HG03469 (cell line): ENCODE measurements at regions not wholly inside any gene's neighbourhood (a gene's known extent, or its start where the extent isn't known, plus 50 kb on each side); places are given as distances from the start of the nearest gene placed in this dataset.
"Not testable (repeated sequence)": the region's sequence is repeated elsewhere in the genome, so short reads cannot be mapped to it uniquely, and the experiment has no call there.

Experiments used
- ATAC-seq: cut with Tn5 transposase; IDR thresholded peaks from one replicate; pipeline ENCODE4 v1.9.1; 2021; ENCODE audit warnings: mild to moderate bottlenecking, moderate library complexity, moderate number of reproducible peaks; ENCODE audit not compliant: unreplicated experiment

- ATAC-seq, result no peak
Observed at GRCh38 chr6:5898563-5898962, 108.2 kb downstream of the NRN1 start.

GRCh38 chr6:5898102-5898501 is 108.6 kb downstream of the NRN1 start:
- no peak for ATAC-seq

GRCh38 chr6:5896476-5897200 is 110.1 kb downstream of the NRN1 start:
- ATAC-seq, result no peak

GRCh38 chr6:5894357-5894756 is 112.4 kb downstream of the NRN1 start:
- no peak for ATAC-seq

- no peak for ATAC-seq
Observed at GRCh38 chr6:5893295-5893694, 113.4 kb downstream of the NRN1 start.

GRCh38 chr6:5892669-5893068 is 114.1 kb downstream of the NRN1 start:
- ATAC-seq, result no peak

- no peak for ATAC-seq
Observed at GRCh38 chr6:5878792-5879191, 127.9 kb downstream of the NRN1 start.

- no peak for ATAC-seq
Observed at GRCh38 chr6:5876076-5876475, 130.6 kb downstream of the NRN1 start.

- not testable (repeated sequence) for ATAC-seq
Observed at GRCh38 chr6:5873976-5874375, 132.7 kb downstream of the NRN1 start.

- ATAC-seq, result no peak
Observed at GRCh38 chr6:5871296-5871695, 135.4 kb downstream of the NRN1 start.

- ATAC-seq, result no peak
Observed at GRCh38 chr6:5869676-5870075, 137.0 kb downstream of the NRN1 start.

GRCh38 chr6:5869261-5869660 is 137.5 kb downstream of the NRN1 start:
- no peak for ATAC-seq

- no peak for ATAC-seq
Observed at GRCh38 chr6:5866547-5867051, 140.1 kb downstream of the NRN1 start.

GRCh38 chr6:5865506-5866031 is 141.2 kb downstream of the NRN1 start:
- no peak for ATAC-seq

GRCh38 chr6:5860849-5861248 is 145.9 kb downstream of the NRN1 start:
- no peak for ATAC-seq

GRCh38 chr6:5855787-5856470 is 150.8 kb downstream of the NRN1 start:
- ATAC-seq, result no peak

- no peak for ATAC-seq
Observed at GRCh38 chr6:5854899-5855298, 151.8 kb downstream of the NRN1 start.

- no peak for ATAC-seq
Observed at GRCh38 chr6:5851261-5851757, 155.4 kb downstream of the NRN1 start.

- ATAC-seq, result no peak
Observed at GRCh38 chr6:5850848-5851255, 155.9 kb downstream of the NRN1 start.

- ATAC-seq, result no peak
Observed at GRCh38 chr6:5846889-5847288, 159.8 kb downstream of the NRN1 start.

- no peak for ATAC-seq
Observed at GRCh38 chr6:5846335-5846734, 160.4 kb downstream of the NRN1 start.

- ATAC-seq, result no peak
Observed at GRCh38 chr6:5843078-5843477, 163.6 kb downstream of the NRN1 start.
